Mucosa of descending colon (tissue), 3 donors: ENCODE measurements at regions not wholly inside any gene's neighbourhood (a gene's known extent, or its start where the extent isn't known, plus 50 kb on each side); places are given as distances from the start of the nearest gene placed in this dataset.

Experiments used
- ATAC-seq: fragments of 200-7000 bp; cut with Tn5 transposase; one replicate; pipeline ENCODE4 v1.9.1; 2020; ENCODE audit warnings: mild to moderate bottlenecking, moderate library complexity
- DNase-seq, 3 donors: peaks; one replicate each; pipeline ENCODE4 v3.0.0-alpha.2; 2020
- H3K36me3 ChIP-seq: fragments of 200-600 bp; one replicate; pipeline ENCODE4 v1.8.0; 2021; ENCODE audit warnings: low read depth, mild to moderate bottlenecking
- H3K4me1 ChIP-seq: fragments of 200-600 bp; one replicate; pipeline ENCODE4 v1.8.0; 2021; ENCODE audit warnings: low read depth, mild to moderate bottlenecking
- H3K4me3 ChIP-seq: fragments of 200-600 bp; one replicate; pipeline ENCODE4 v1.8.0; 2021; ENCODE audit warnings: mild to moderate bottlenecking
- H3K9me3 ChIP-seq: fragments of 200-600 bp; one replicate; pipeline ENCODE4 v1.8.0; 2021; ENCODE audit warnings: mild to moderate bottlenecking
- CTCF ChIP-seq: fragments of 200-600 bp; IDR thresholded peaks from one replicate; pipeline ENCODE4 v1.8.0; 2022; ENCODE audit warnings: antibody characterized with exemption, mild to moderate bottlenecking
- intact Hi-C, 2 donors: fragments of 100-400 bp; cut with DNase I in 1 of 2; cut with micrococcal nuclease in 1 of 2; formaldehyde crosslinking; loops; one replicate each; pipeline versions ENCODE4 v1.11.0 to v1.11.1; 2022; cut with DNase I, micrococcal nuclease
- donor health status: DM: no; HTN: no; CAD: no; lungs with moderate emphysema.
- donor health status: DM: no; HTN: no; CAD: no.
- donor health status: DM: no; HTN: yes; CAD: no.

GRCh38 chr10:129030996-129031843 is 435.8 kb upstream of the MGMT start:
- intact Hi-C loops, result no loop called here
- Histone ChIP-seq H3K9me3 (no peaks in the 10 kb centered on the region), H3K4me3 (no peak overlapping the region)

DNA sequence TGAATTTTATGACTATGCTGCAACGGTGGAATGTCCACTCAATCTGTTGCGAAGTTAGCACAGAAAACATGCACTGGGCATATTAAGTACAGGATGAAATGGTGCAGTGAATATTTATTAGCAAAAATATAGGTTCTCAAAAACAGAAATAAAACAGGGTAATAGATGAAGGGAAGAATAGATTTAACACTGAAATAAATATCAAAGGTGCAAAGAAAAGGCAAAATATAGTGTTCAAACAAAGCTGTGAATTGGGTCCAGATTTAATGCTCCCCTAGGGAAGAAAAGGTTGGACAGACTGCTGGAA is 435.2 kb upstream of the MGMT start:
- TF ChIP-seq CTCF, result no peak
- no peaks in the 10 kb centered on the region for H3K9me3 ChIP-seq
- DNase-seq (no peak), ATAC-seq (no peak)
- no peaks in the 10 kb centered on the region for H3K36me3 ChIP-seq
- no peak overlapping the region for H3K4me3 ChIP-seq
- no peaks in the 10 kb centered on the region for H3K4me1 ChIP-seq
- intact Hi-C loops, result no loop called here

More at GRCh38 chr10:129030996-129031843, 435.8 kb upstream of the MGMT start:
- Histone ChIP-seq H3K4me1 (no peaks in the 10 kb centered on the region), H3K36me3 (no peaks in the 10 kb centered on the region)
- peak in 2 of 3 donors; percentile 54 to 59 for DNase-seq
- peak; percentile 77 for ATAC-seq
- TF ChIP-seq CTCF, result peak; percentile 37

GRCh38 chr10:129032372-129033313 is 434.4 kb upstream of the MGMT start:
- Histone ChIP-seq H3K4me1 (no peaks in the 10 kb centered on the region), H3K4me3 (no peak overlapping the region), H3K36me3 (no peaks in the 10 kb centered on the region), H3K9me3 (no peaks in the 10 kb centered on the region)
- DNase-seq, result no peak
- no peak for TF ChIP-seq CTCF
- no peak for ATAC-seq
- intact Hi-C loops, result no loop called here

DNA sequence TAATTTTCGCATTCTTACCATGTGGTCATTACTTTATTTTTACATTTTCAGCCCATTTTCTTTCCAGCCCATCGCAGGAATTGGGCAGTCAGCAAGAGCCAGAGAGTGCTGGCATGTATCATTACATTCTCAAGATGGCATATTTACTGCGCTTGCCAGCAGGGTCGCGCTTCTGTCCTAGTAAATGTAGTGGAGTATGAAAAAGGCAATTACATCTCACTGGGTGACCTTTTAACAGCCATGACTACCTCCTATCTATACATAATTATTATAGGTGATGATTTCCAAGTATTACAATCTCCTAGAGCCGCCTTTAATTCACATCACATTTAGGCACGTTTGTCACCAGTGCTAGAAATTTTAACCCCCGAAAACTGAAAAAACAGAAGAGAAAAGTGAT is 433.7 kb upstream of the MGMT start:
- H3K36me3 ChIP-seq, result no peaks in the 10 kb centered on the region
- ATAC-seq, result no peak
- no peak overlapping the region for H3K4me3 ChIP-seq
- no peak for DNase-seq
- H3K9me3 ChIP-seq, result no peaks in the 10 kb centered on the region
- H3K4me1 ChIP-seq, result no peaks in the 10 kb centered on the region
- no peak for TF ChIP-seq CTCF
- intact Hi-C loops, result no loop called here

GRCh38 chr10:129033790-129034272 is 433.2 kb upstream of the MGMT start:
- H3K9me3 ChIP-seq, result no peaks in the 10 kb centered on the region
- no peaks in the 10 kb centered on the region for H3K4me1 ChIP-seq
- H3K4me3 ChIP-seq, result no peak overlapping the region
- intact Hi-C loops, result no loop called here
- DNase-seq, result no peak
- TF ChIP-seq CTCF, result no peak
- H3K36me3 ChIP-seq, result no peaks in the 10 kb centered on the region
- ATAC-seq, result no peak
